ENCODE measurements at regions not wholly inside any gene's neighbourhood (a gene's known extent, or its start where the extent isn't known, plus 50 kb on each side); places are given as distances from the start of the nearest gene placed in this dataset.

DNA sequence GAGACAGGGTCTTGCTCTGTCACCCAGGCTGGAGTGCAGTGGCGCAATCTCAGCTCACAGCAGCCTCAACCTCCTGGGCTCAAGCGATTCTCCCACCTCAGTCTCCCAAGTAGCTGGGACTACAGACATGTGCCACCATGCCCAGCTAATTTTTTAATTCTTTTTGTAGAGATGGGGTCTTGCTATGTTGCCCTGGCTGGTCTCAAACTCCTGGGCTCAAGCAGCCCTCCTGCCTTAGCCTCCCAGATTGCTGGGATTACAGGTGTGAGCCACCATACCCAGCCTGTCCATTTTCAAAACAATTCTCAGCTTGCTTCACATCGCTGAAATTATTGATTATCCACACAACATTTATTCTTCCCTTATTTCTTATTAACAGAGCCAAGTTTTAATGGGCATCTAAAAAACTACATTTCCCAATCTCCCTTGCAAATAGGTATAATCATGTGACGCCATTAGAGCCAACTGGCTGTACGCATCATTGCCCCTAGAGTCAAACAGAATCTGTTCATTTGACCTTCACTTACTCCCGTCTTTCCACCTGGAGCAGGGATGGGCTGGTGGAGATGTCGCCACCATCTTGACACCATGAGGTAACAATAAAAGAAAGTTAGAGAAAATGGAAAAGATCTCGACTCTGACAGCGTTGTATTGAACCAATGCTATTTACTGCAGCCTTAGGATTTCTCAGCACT lies 148.0 kb upstream of the FOXF1 start:
- H3K4me1 ChIP-seq (ENCODE audit: control insufficient read depth, extremely low read depth, insufficient read depth, low read length) = no peaks in the 10 kb centered on the region
- no peak overlapping the region for H3K4me2 ChIP-seq (ENCODE audit: insufficient read depth, low read length)

More for the DNA sequence above, 148.0 kb upstream of the FOXF1 start:
- Histone ChIP-seq H2AFZ (ENCODE audit: low read depth, low read length) (no peak overlapping the region), H4K20me1 (replicated peaks; ENCODE audit: control insufficient read depth, extremely low read depth, insufficient read depth, low read length) (no peaks in the 10 kb centered on the region), H3K27me3 (ENCODE audit: control insufficient read depth in 2 of 2, insufficient read depth in 2 of 2, low read length in 2 of 2) (peaks cover 21 to 32% of the 10 kb centered on the region in 2 experiments), H3K9me3 (replicated peaks; ENCODE audit: control insufficient read depth, insufficient read depth, low read length) (no peaks in the 10 kb centered on the region), H3K79me2 (ENCODE audit: control insufficient read depth, insufficient read depth, low read length) (no peaks in the 10 kb centered on the region), H3K9me1 (replicated peaks; ENCODE audit: control insufficient read depth, extremely low read depth, insufficient read depth, low read length) (no peaks in the 10 kb centered on the region), H3K9ac (replicated peaks; ENCODE audit: extremely low read depth, insufficient read depth, low read length) (no peak overlapping the region), H3K4me3 (replicated peaks in 1 of 3; ENCODE audit: insufficient read depth in 1 of 3, low read depth in 1 of 3, low read length in 3 of 3) (no peak overlapping the region), H3K27ac (ENCODE audit: insufficient read depth, low read depth, low read length) (no peak overlapping the region), H3K36me3 (ENCODE audit: control insufficient read depth in 2 of 2, extremely low read depth in 1 of 2, insufficient read depth in 2 of 2, low read length in 2 of 2) (no peaks in the 10 kb centered on the region)
- intact Hi-C loops (cut with micrococcal nuclease) (no loop called here), dilution Hi-C loops (cut with MboI; ENCODE audit: extremely low pct_ligation_motif_present, low sequenced_read_pairs) (no loop called here)
- CTCF ChIA-PET = no interaction called here
- FAIRE-seq (no peak), DNase-seq (ENCODE audit: low read depth, low spot score) (no peak)
- POLR2A ChIA-PET = no interaction called here
- no TSS peak for BruUV-seq (replicated peaks)
- TF ChIP-seq, protein P1, sequence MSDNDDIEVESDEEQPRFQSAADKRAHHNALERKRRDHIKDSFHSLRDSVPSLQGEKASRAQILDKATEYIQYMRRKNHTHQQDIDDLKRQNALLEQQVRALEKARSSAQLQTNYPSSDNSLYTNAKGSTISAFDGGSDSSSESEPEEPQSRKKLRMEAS (IDR thresholded peaks at IDR 0.05; ENCODE audit: insufficient read depth, insufficient read length) = no peak
- TF ChIP-seq EZH2 (IDR thresholded peaks at IDR 0.05; ENCODE audit: borderline replicate concordance, low read depth, low read length, severe bottlenecking) = no peak
- no peak for TF ChIP-seq GATA2 (IDR thresholded peaks at IDR 0.05; ENCODE audit: insufficient read depth, insufficient read length, low read depth, low read length)
- TF ChIP-seq, protein P2, sequence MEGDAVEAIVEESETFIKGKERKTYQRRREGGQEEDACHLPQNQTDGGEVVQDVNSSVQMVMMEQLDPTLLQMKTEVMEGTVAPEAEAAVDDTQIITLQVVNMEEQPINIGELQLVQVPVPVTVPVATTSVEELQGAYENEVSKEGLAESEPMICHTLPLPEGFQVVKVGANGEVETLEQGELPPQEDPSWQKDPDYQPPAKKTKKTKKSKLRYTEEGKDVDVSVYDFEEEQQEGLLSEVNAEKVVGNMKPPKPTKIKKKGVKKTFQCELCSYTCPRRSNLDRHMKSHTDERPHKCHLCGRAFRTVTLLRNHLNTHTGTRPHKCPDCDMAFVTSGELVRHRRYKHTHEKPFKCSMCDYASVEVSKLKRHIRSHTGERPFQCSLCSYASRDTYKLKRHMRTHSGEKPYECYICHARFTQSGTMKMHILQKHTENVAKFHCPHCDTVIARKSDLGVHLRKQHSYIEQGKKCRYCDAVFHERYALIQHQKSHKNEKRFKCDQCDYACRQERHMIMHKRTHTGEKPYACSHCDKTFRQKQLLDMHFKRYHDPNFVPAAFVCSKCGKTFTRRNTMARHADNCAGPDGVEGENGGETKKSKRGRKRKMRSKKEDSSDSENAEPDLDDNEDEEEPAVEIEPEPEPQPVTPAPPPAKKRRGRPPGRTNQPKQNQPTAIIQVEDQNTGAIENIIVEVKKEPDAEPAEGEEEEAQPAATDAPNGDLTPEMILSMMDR (IDR thresholded peaks at IDR 0.05; ENCODE audit: extremely low read depth in 1 of 2, insufficient read depth in 1 of 2, low read depth in 1 of 2, low read length in 2 of 2) = no peak
- TF ChIP-seq POLR2A (IDR thresholded peaks at IDR 0.05; ENCODE audit: low read depth, low read length) = no peak
- TF ChIP-seq POLR2AphosphoS5 (IDR thresholded peaks at IDR 0.05; ENCODE audit: insufficient read depth, low read depth, low read length) = no peak
- no peak for TF ChIP-seq JUN (IDR thresholded peaks at IDR 0.05; ENCODE audit: borderline replicate concordance, insufficient read depth, insufficient read length, low read depth)
- no peak for TF ChIP-seq MYC (IDR thresholded peaks at IDR 0.05; ENCODE audit: low read depth, low read length)
- TF ChIP-seq FOS (IDR thresholded peaks at IDR 0.05; ENCODE audit: borderline replicate concordance, insufficient read depth, low read length) = no peak

All from endothelial cell of umbilical vein (primary cell).